ENCODE measurements at regions not wholly inside any gene's neighbourhood (a gene's known extent, or its start where the extent isn't known, plus 50 kb on each side); places are given as distances from the start of the nearest gene placed in this dataset.

DNA sequence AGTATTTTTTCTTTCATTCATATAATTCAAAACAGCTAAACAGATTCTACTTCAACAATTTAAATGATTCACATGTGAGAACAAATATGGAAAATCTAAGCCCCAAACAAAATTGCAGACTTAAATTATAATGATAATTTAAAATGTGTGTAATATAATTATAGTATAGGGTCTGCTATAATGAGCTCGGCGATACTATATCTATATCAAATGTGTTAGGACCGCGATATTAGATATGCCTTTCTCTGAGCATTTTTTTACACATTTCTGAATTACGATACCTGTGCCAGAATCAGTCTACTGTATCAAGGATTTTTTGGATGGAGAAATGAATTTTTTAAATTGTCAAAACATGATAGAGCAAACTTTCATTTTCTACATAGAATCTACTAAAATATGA lies 808.8 kb upstream of the POU3F3 start:
- no peaks in the 10 kb centered on the region for H3K36me3 ChIP-seq (ENCODE audit: insufficient read depth, low read length)
- ATAC-seq (ENCODE audit: poor library complexity): no peak
- no peak overlapping the region for H3K4me3 ChIP-seq (ENCODE audit: low read length)
- no peaks in the 10 kb centered on the region for H3K27me3 ChIP-seq (ENCODE audit: control insufficient read depth in 1 of 2, insufficient read depth in 2 of 2, low read length in 2 of 2)
- ChIA-PET POLR2A (no interaction called here), CTCF (no interaction called here)
- Mint-ChIP-seq H3K36me3 (ENCODE audit: low read depth) (no peaks in the 10 kb centered on the region), H3K27ac (no peak overlapping the region), H3K9me3 (no peaks in the 10 kb centered on the region), H3K4me1 (ENCODE audit: low read depth) (no peaks in the 10 kb centered on the region), H3K4me3 (no peak overlapping the region), H3K27me3 (no peaks in the 10 kb centered on the region)
- DNase-seq: no peak
- H3K27ac ChIP-seq (ENCODE audit: low read depth in 1 of 2, low read length in 2 of 2): no peak overlapping the region
- no peaks in the 10 kb centered on the region for H3K4me1 ChIP-seq (ENCODE audit: insufficient read depth, low read length)
- TF ChIP-seq, protein P1, sequence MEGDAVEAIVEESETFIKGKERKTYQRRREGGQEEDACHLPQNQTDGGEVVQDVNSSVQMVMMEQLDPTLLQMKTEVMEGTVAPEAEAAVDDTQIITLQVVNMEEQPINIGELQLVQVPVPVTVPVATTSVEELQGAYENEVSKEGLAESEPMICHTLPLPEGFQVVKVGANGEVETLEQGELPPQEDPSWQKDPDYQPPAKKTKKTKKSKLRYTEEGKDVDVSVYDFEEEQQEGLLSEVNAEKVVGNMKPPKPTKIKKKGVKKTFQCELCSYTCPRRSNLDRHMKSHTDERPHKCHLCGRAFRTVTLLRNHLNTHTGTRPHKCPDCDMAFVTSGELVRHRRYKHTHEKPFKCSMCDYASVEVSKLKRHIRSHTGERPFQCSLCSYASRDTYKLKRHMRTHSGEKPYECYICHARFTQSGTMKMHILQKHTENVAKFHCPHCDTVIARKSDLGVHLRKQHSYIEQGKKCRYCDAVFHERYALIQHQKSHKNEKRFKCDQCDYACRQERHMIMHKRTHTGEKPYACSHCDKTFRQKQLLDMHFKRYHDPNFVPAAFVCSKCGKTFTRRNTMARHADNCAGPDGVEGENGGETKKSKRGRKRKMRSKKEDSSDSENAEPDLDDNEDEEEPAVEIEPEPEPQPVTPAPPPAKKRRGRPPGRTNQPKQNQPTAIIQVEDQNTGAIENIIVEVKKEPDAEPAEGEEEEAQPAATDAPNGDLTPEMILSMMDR (IDR thresholded peaks at IDR 0.05): no peak
- peaks cover 0 to 3% of the 10 kb centered on the region in 2 experiments for H3K9me3 ChIP-seq (ENCODE audit: control insufficient read depth in 1 of 2, insufficient read depth in 1 of 2, low read length in 2 of 2)
- intact Hi-C loops (cut with DNase I, micrococcal nuclease): no loop called here

GRCh38 chr2:104046466-104046865 lies 807.4 kb upstream of the POU3F3 start:
- no peak for DNase-seq
- H3K9me3 ChIP-seq (ENCODE audit: control insufficient read depth in 1 of 2, insufficient read depth in 1 of 2, low read length in 2 of 2): peaks cover 0 to 3% of the 10 kb centered on the region in 2 experiments
- H3K27me3 ChIP-seq (ENCODE audit: control insufficient read depth in 1 of 2, insufficient read depth in 2 of 2, low read length in 2 of 2): no peaks in the 10 kb centered on the region
- no peak overlapping the region for H3K27ac ChIP-seq (ENCODE audit: low read depth in 1 of 2, low read length in 2 of 2)
- no peaks in the 10 kb centered on the region for H3K4me1 ChIP-seq (ENCODE audit: insufficient read depth, low read length)
- ChIA-PET POLR2A (no interaction called here), CTCF (no interaction called here)
- Mint-ChIP-seq H3K4me3 (no peak overlapping the region), H3K27ac (no peak overlapping the region), H3K36me3 (ENCODE audit: low read depth) (no peaks in the 10 kb centered on the region), H3K9me3 (no peaks in the 10 kb centered on the region), H3K4me1 (ENCODE audit: low read depth) (no peaks in the 10 kb centered on the region), H3K27me3 (no peaks in the 10 kb centered on the region)
- H3K4me3 ChIP-seq (ENCODE audit: low read length): no peak overlapping the region
- intact Hi-C loops (cut with DNase I, micrococcal nuclease): no loop called here
- no peaks in the 10 kb centered on the region for H3K36me3 ChIP-seq (ENCODE audit: insufficient read depth, low read length)
- TF ChIP-seq, protein P1 (IDR thresholded peaks at IDR 0.05): no peak
- ATAC-seq (ENCODE audit: poor library complexity): no peak

GRCh38 chr2:104047516-104047915 lies 806.4 kb upstream of the POU3F3 start:
- Histone ChIP-seq H3K4me1 (ENCODE audit: insufficient read depth, low read length) (no peaks in the 10 kb centered on the region), H3K9me3 (ENCODE audit: control insufficient read depth in 1 of 2, insufficient read depth in 1 of 2, low read length in 2 of 2) (peaks cover 0 to 3% of the 10 kb centered on the region in 2 experiments), H3K27ac (ENCODE audit: low read depth in 1 of 2, low read length in 2 of 2) (no peak overlapping the region), H3K36me3 (ENCODE audit: insufficient read depth, low read length) (no peaks in the 10 kb centered on the region), H3K4me3 (ENCODE audit: low read length) (no peak overlapping the region), H3K27me3 (ENCODE audit: control insufficient read depth in 1 of 2, insufficient read depth in 2 of 2, low read length in 2 of 2) (no peaks in the 10 kb centered on the region)
- no peak overlapping the region for H3K27ac Mint-ChIP-seq
- ChIA-PET CTCF (no interaction called here), POLR2A (no interaction called here)
- no peaks in the 10 kb centered on the region for H3K27me3 Mint-ChIP-seq
- intact Hi-C loops (cut with DNase I, micrococcal nuclease): no loop called here
- DNase-seq (no peak), ATAC-seq (ENCODE audit: poor library complexity) (no peak)
- H3K9me3 Mint-ChIP-seq: no peaks in the 10 kb centered on the region
- H3K4me3 Mint-ChIP-seq: no peak overlapping the region
- no peaks in the 10 kb centered on the region for H3K36me3 Mint-ChIP-seq (ENCODE audit: low read depth)
- no peaks in the 10 kb centered on the region for H3K4me1 Mint-ChIP-seq (ENCODE audit: low read depth)
- TF ChIP-seq, protein P1 (IDR thresholded peaks at IDR 0.05): no peak
